OCI-LY3 (cell line): ENCODE measurements at regions not wholly inside any gene's neighbourhood (a gene's known extent, or its start where the extent isn't known, plus 50 kb on each side); places are given as distances from the start of the nearest gene placed in this dataset.

Source experiments
- H2AFZ ChIP-seq: fragments of 200-600, 300-600 bp; shearing (Covaris generic); 2 replicates; pipeline ENCODE4 v1.6.0; 2014; ENCODE audit warnings: antibody characterized with exemption, low read depth, low read length
- H3K27ac ChIP-seq: fragments of 200-600, 300-600 bp; sonication (generic); 2 replicates; pipeline ENCODE4 v1.5.1; 2014; ENCODE audit warnings: mild to moderate bottlenecking, low read length, moderate library complexity, mixed read lengths
- H3K27me3 ChIP-seq: fragments of 200-600, 300-600 bp; sonication (generic); 2 replicates; pipeline ENCODE4 v1.6.1; 2014; ENCODE audit warnings: low read depth, low read length, mixed read lengths
- H3K36me3 ChIP-seq: fragments of 200-600, 300-600 bp; sonication (generic); replicated peaks from 2 replicates; pipeline ENCODE3; 2014; ENCODE audit warnings: low read depth, low read length, mixed read lengths
- H3K4me1 ChIP-seq: fragments of 300-600, 200-600 bp; sonication (generic); 2 replicates; pipeline ENCODE4 v1.6.1; 2014; ENCODE audit warnings: low read length, mixed read lengths
- H3K4me2 ChIP-seq: fragments of 200-600, 300-600 bp; sonication (generic); 2 replicates; pipeline ENCODE4 v1.6.1; 2014; ENCODE audit warnings: low read length, mixed read lengths
- H3K4me3 ChIP-seq: fragments of 300-600, 200-600 bp; sonication (generic); 2 replicates; pipeline ENCODE4 v1.5.1; 2014; ENCODE audit warnings: antibody characterized with exemption, mild to moderate bottlenecking, low read length, moderate library complexity
- H3K79me2 ChIP-seq: fragments of 300-600, 200-600 bp; shearing (Covaris generic); 2 replicates; pipeline ENCODE4 v1.6.1; 2014; ENCODE audit warnings: mild to moderate bottlenecking, low read length, mixed read lengths
- H3K9ac ChIP-seq: fragments of 300-600, 200-600 bp; shearing (Covaris generic); 2 replicates; pipeline ENCODE4 v1.6.0; 2014; ENCODE audit warnings: mild to moderate bottlenecking, low read length, moderate library complexity
- H3K9me3 ChIP-seq: fragments of 200-600, 300-600 bp; shearing (Covaris generic); 2 replicates; pipeline ENCODE4 v1.6.1; 2014; ENCODE audit warnings: low read length, mixed read lengths; ENCODE audit not compliant: insufficient read depth
- H4K20me1 ChIP-seq: fragments of 200-600, 300-600 bp; sonication (generic); 2 replicates; pipeline ENCODE4 v1.6.1; 2016; ENCODE audit warnings: low read length, mixed read lengths; ENCODE audit not compliant: insufficient read depth
- EZH2phosphoT487 ChIP-seq: fragments of 200-600 bp; shearing (Covaris generic); IDR thresholded peaks from 2 replicates; pipeline ENCODE4 v1.6.1; 2018; ENCODE audit warnings: antibody characterized with exemption, mixed run types, low read depth
- TF ChIP-seq, protein P1 (sequence below): fragments of 200-600, 300-600 bp; sonication (generic); IDR thresholded peaks from 2 replicates; pipeline ENCODE4 v1.5.1; 2014; ENCODE audit warnings: antibody characterized with exemption, low read length, low read depth

- Histone ChIP-seq H3K4me3 (no peak overlapping the region), H3K4me2 (no peak overlapping the region), H3K4me1 (peaks cover 27% of the 10 kb centered on the region), H3K36me3 (no peaks in the 10 kb centered on the region), H3K79me2 (no peaks in the 10 kb centered on the region), H3K27me3 (peaks cover 28% of the 10 kb centered on the region; the same call in 1 of the 2 replicates), H4K20me1 (no peaks in the 10 kb centered on the region), H3K9ac (no peak overlapping the region), H3K27ac (no peak overlapping the region), H3K9me3 (no peaks in the 10 kb centered on the region), H2AFZ (no peak overlapping the region)
- no peak for TF ChIP-seq EZH2phosphoT487
- TF ChIP-seq, protein P1, sequence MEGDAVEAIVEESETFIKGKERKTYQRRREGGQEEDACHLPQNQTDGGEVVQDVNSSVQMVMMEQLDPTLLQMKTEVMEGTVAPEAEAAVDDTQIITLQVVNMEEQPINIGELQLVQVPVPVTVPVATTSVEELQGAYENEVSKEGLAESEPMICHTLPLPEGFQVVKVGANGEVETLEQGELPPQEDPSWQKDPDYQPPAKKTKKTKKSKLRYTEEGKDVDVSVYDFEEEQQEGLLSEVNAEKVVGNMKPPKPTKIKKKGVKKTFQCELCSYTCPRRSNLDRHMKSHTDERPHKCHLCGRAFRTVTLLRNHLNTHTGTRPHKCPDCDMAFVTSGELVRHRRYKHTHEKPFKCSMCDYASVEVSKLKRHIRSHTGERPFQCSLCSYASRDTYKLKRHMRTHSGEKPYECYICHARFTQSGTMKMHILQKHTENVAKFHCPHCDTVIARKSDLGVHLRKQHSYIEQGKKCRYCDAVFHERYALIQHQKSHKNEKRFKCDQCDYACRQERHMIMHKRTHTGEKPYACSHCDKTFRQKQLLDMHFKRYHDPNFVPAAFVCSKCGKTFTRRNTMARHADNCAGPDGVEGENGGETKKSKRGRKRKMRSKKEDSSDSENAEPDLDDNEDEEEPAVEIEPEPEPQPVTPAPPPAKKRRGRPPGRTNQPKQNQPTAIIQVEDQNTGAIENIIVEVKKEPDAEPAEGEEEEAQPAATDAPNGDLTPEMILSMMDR, result no peak
These were observed 126.9 kb upstream of the HES1 start for GRCh38 chr3:194009019-194009418.

DNA sequence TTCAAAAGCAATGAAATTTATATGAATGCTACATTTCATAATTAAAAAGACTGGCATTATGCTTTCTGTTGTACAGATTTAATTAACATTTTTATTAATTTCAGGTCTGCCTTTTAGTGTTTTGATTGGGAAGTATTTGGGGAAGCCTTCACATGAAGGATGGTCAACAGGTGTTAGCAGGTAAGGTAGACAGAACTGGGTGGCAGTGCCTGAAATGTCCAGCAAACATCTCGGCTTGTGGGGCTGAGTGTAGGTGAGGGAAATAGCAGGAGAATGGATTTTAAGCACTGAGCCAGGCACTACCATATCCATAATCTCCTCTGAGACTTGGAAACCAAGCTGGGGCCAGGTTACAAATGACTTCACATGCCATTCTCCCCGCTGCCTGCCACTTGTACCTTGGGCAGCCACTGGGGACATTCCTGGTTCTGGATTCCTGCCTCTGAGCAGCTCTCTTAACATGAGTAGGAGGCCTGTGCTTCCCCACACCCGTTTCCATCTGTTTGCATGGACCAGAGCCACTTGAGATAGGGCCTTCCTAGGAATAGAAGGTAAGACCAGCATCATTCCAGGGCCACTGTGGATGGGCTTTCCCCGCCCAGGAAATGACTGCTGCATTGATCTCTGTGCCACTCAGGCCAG is 125.9 kb upstream of the HES1 start:
- H3K9me3 ChIP-seq, result no peaks in the 10 kb centered on the region
- H3K9ac ChIP-seq, result no peak overlapping the region
- H3K36me3 ChIP-seq, result no peaks in the 10 kb centered on the region
- H3K79me2 ChIP-seq, result no peaks in the 10 kb centered on the region
- TF ChIP-seq, protein P1, result no peak
- TF ChIP-seq EZH2phosphoT487, result no peak
- H3K4me2 ChIP-seq, result no peak overlapping the region
- no peaks in the 10 kb centered on the region for H4K20me1 ChIP-seq
- peaks cover 18% of the 10 kb centered on the region for H3K4me1 ChIP-seq
- no peak overlapping the region for H2AFZ ChIP-seq
- H3K4me3 ChIP-seq, result no peak overlapping the region
- no peak overlapping the region for H3K27ac ChIP-seq
- peaks cover 29% of the 10 kb centered on the region; the same call in 1 of the 2 replicates for H3K27me3 ChIP-seq

- Histone ChIP-seq H3K9ac (no peak overlapping the region), H3K4me1 (peaks cover under 1% of the 10 kb centered on the region; the same call in 1 of the 2 replicates), H4K20me1 (no peaks in the 10 kb centered on the region), H3K79me2 (no peaks in the 10 kb centered on the region), H2AFZ (no peak overlapping the region), H3K27me3 (peaks cover 26% of the 10 kb centered on the region; the same call in 1 of the 2 replicates), H3K4me3 (no peak overlapping the region), H3K9me3 (no peaks in the 10 kb centered on the region), H3K27ac (no peak overlapping the region), H3K4me2 (no peak overlapping the region), H3K36me3 (no peaks in the 10 kb centered on the region)
- TF ChIP-seq EZH2phosphoT487, result no peak
- TF ChIP-seq, protein P1, result no peak
These were observed 124.1 kb upstream of the HES1 start for GRCh38 chr3:194011807-194012206.

DNA sequence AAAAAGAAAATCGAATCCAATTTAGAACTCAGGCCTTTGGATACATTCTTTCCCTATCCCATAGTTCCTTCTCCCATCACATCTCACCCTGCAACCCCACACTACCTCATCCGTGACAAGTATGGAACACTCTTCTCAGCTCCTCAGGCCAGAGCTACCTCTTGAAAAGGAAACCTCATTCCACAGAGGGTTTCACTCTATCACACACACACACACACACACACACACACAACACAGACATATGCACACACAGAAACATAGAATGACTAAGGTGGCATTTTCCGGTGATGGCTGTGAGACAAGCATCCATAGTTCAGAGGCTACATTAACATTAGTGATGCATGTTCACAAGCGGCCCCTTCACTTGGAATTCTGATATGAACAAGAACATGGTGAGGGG is 122.0 kb upstream of the HES1 start:
- Histone ChIP-seq H2AFZ (no peak overlapping the region), H3K79me2 (no peaks in the 10 kb centered on the region), H3K27ac (no peak overlapping the region), H3K36me3 (no peaks in the 10 kb centered on the region), H3K4me3 (no peak overlapping the region), H3K4me2 (no peak overlapping the region), H3K9ac (no peak overlapping the region), H4K20me1 (no peaks in the 10 kb centered on the region), H3K4me1 (no peaks in the 10 kb centered on the region), H3K9me3 (no peaks in the 10 kb centered on the region), H3K27me3 (peaks cover 25% of the 10 kb centered on the region; the same call in 1 of the 2 replicates)
- no peak for TF ChIP-seq EZH2phosphoT487
- TF ChIP-seq, protein P1, result no peak
